Ectodermal cell (in vitro differentiated cells): ENCODE measurements at regions not wholly inside any gene's neighbourhood (a gene's known extent, or its start where the extent isn't known, plus 50 kb on each side); places are given as distances from the start of the nearest gene placed in this dataset.

Source experiments
- H3K27ac ChIP-seq: 2 replicates; pipeline ENCODE4 v1.7.0; 2013; ENCODE audit warnings: mild to moderate bottlenecking, low read depth, low read length; ENCODE audit not compliant: insufficient read depth, poor library complexity, severe bottlenecking
- H3K27me3 ChIP-seq: 2 replicates; pipeline ENCODE4 v1.7.0; 2013; ENCODE audit warnings: mild to moderate bottlenecking, low read length; ENCODE audit not compliant: insufficient read depth, control insufficient read depth, poor library complexity, severe bottlenecking
- H3K36me3 ChIP-seq: one replicate; pipeline ENCODE4 v1.7.0; 2013; ENCODE audit warnings: low read length; ENCODE audit not compliant: control insufficient read depth, insufficient read depth
- H3K4me1 ChIP-seq: one replicate; pipeline ENCODE4 v1.7.0; 2013; ENCODE audit warnings: low read length; ENCODE audit not compliant: control insufficient read depth, insufficient read depth
- H3K4me3 ChIP-seq: 2 replicates; pipeline ENCODE4 v1.7.0; 2013; ENCODE audit warnings: low read depth, low read length, control low read depth; ENCODE audit not compliant: insufficient read depth
- H3K9me3 ChIP-seq: 2 replicates; pipeline ENCODE4 v1.7.0; 2013; ENCODE audit warnings: mild to moderate bottlenecking, low read length, moderate library complexity; ENCODE audit not compliant: control insufficient read depth
- WGBS, 2 experiments: methylation state at CpG; one replicate each; pipeline ENCODE4 v1.1.7; 2013; ENCODE audit warnings: missing lambda C conversion rate in 2 of 2; 5-methylcytosine and 5-hydroxymethylcytosine counted together

- H3K36me3 ChIP-seq, result no peaks in the 10 kb centered on the region
- no peak overlapping the region for H3K27ac ChIP-seq
- no peaks in the 10 kb centered on the region for H3K9me3 ChIP-seq
- peaks cover 9% of the 10 kb centered on the region for H3K4me1 ChIP-seq
- no peak overlapping the region for H3K4me3 ChIP-seq
- 88 to 89% methylated on average over 7 of the region's 7 CpGs for WGBS, 2 experiments
- peaks cover 5% of the 10 kb centered on the region for H3K27me3 ChIP-seq
Measured at GRCh38 chr2:120612931-120613330, 122.7 kb upstream of the GLI2 start.

GRCh38 chr2:120613742-120614571 is 121.7 kb upstream of the GLI2 start:
- Histone ChIP-seq H3K27me3 (peaks cover 5% of the 10 kb centered on the region), H3K27ac (no peak overlapping the region), H3K4me3 (no peak overlapping the region), H3K36me3 (no peaks in the 10 kb centered on the region), H3K9me3 (no peaks in the 10 kb centered on the region), H3K4me1 (peaks cover 9% of the 10 kb centered on the region)
- 84 to 88% methylated on average over 29 of the region's 29 CpGs for WGBS, 2 experiments

GRCh38 chr2:120614901-120615300 is 120.8 kb upstream of the GLI2 start:
- Histone ChIP-seq H3K9me3 (no peaks in the 10 kb centered on the region), H3K27me3 (peaks cover 5% of the 10 kb centered on the region), H3K4me3 (no peak overlapping the region), H3K4me1 (peaks cover 9% of the 10 kb centered on the region), H3K27ac (no peak overlapping the region), H3K36me3 (no peaks in the 10 kb centered on the region)
- WGBS, 2 experiments, result 92 to 95% methylated on average over 13 of the region's 13 CpGs

- Histone ChIP-seq H3K9me3 (no peaks in the 10 kb centered on the region), H3K36me3 (no peaks in the 10 kb centered on the region), H3K27me3 (peaks cover 5% of the 10 kb centered on the region), H3K27ac (no peak overlapping the region), H3K4me1 (peaks cover 9% of the 10 kb centered on the region), H3K4me3 (no peak overlapping the region)
- WGBS, 2 experiments, result 93 to 94% methylated on average over 3 of the region's 3 CpGs
Measured at GRCh38 chr2:120616261-120616660, 119.4 kb upstream of the GLI2 start.

GRCh38 chr2:120617055-120617454 is 118.6 kb upstream of the GLI2 start:
- H3K27ac ChIP-seq, result no peak overlapping the region
- no peaks in the 10 kb centered on the region for H3K9me3 ChIP-seq
- H3K36me3 ChIP-seq, result no peaks in the 10 kb centered on the region
- 79 to 80% methylated on average over 5 of the region's 5 CpGs for WGBS, 2 experiments
- peaks cover 5% of the 10 kb centered on the region for H3K27me3 ChIP-seq
- no peak overlapping the region for H3K4me3 ChIP-seq
- peaks cover 9% of the 10 kb centered on the region for H3K4me1 ChIP-seq

- Histone ChIP-seq H3K9me3 (no peaks in the 10 kb centered on the region), H3K27me3 (no peaks in the 10 kb centered on the region), H3K4me3 (no peak overlapping the region), H3K27ac (no peak overlapping the region), H3K4me1 (peaks cover 4% of the 10 kb centered on the region), H3K36me3 (no peaks in the 10 kb centered on the region)
- 100% methylated on average over 2 of the region's 3 CpGs for WGBS, 2 experiments
Measured at GRCh38 chr2:120618830-120619229, 116.8 kb upstream of the GLI2 start.

- Histone ChIP-seq H3K4me1 (no peaks in the 10 kb centered on the region), H3K9me3 (no peaks in the 10 kb centered on the region), H3K36me3 (no peaks in the 10 kb centered on the region), H3K4me3 (no peak overlapping the region), H3K27ac (no peak overlapping the region), H3K27me3 (no peaks in the 10 kb centered on the region)
- WGBS, 2 experiments, result 92% methylated on average over 4 of the region's 4 CpGs
Measured at GRCh38 chr2:120619579-120619978, 116.1 kb upstream of the GLI2 start.

- Histone ChIP-seq H3K4me3 (no peak overlapping the region), H3K4me1 (no peaks in the 10 kb centered on the region), H3K9me3 (no peaks in the 10 kb centered on the region), H3K36me3 (no peaks in the 10 kb centered on the region), H3K27me3 (no peaks in the 10 kb centered on the region), H3K27ac (no peak overlapping the region)
- WGBS, 2 experiments, result 93 to 97% methylated on average over 4 of the region's 4 CpGs
Measured at GRCh38 chr2:120620025-120620793, 115.5 kb upstream of the GLI2 start.

GRCh38 chr2:120622159-120622869 is 113.4 kb upstream of the GLI2 start:
- H3K27me3 ChIP-seq, result no peaks in the 10 kb centered on the region
- no peaks in the 10 kb centered on the region for H3K9me3 ChIP-seq
- H3K27ac ChIP-seq, result no peak overlapping the region
- no peak overlapping the region for H3K4me3 ChIP-seq
- 95% methylated on average over 13 of the region's 13 CpGs for WGBS, 2 experiments
- no peaks in the 10 kb centered on the region for H3K4me1 ChIP-seq
- H3K36me3 ChIP-seq, result no peaks in the 10 kb centered on the region
